ENCODE measurements at regions not wholly inside any gene's neighbourhood (a gene's known extent, or its start where the extent isn't known, plus 50 kb on each side); places are given as distances from the start of the nearest gene placed in this dataset.

DNA sequence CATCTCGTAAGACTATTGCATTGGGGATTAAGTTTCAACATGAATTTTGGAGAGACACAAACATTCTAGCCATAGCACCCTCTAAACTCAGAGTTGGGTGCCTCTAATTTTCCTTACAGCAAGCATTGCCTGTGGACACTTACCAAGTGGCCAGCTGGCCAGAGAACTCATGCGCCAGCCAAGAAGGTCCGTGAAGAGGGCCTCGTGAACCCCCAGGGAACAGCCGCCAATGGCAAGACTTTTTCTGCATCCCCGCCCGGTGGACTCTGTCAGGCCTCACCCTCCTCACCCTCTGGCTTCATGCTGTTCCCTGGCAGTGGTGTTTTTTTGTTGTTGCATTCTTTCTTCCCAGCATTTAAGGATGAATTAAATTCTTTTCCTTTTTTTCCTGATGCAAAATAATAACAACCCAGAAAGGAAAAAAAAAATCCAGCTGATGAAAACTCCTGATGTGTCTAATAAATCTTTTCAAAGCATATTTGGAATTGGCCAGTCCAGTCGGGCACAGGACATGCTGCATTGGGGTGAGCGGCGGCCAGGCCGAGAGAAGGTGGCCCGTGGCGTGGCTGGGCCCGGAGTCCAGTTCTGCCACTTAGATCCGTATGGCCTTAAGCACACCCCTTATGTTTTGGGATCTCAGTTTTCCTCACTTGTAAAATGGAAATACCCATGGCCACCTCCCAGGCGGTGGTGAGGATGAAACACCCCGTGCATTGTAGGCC lies 191.9 kb upstream of the DIO3 start:
- TF ChIP-seq, protein P1, sequence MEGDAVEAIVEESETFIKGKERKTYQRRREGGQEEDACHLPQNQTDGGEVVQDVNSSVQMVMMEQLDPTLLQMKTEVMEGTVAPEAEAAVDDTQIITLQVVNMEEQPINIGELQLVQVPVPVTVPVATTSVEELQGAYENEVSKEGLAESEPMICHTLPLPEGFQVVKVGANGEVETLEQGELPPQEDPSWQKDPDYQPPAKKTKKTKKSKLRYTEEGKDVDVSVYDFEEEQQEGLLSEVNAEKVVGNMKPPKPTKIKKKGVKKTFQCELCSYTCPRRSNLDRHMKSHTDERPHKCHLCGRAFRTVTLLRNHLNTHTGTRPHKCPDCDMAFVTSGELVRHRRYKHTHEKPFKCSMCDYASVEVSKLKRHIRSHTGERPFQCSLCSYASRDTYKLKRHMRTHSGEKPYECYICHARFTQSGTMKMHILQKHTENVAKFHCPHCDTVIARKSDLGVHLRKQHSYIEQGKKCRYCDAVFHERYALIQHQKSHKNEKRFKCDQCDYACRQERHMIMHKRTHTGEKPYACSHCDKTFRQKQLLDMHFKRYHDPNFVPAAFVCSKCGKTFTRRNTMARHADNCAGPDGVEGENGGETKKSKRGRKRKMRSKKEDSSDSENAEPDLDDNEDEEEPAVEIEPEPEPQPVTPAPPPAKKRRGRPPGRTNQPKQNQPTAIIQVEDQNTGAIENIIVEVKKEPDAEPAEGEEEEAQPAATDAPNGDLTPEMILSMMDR (IDR thresholded peaks at IDR 0.05; ENCODE audit: low read depth, low read length): no peak
- TF ChIP-seq EZH2phosphoT487 (IDR thresholded peaks at IDR 0.05; ENCODE audit: low read depth): no peak

All from OCI-LY3 (cell line).